ENCODE measurements at regions not wholly inside any gene's neighbourhood (a gene's known extent, or its start where the extent isn't known, plus 50 kb on each side); places are given as distances from the start of the nearest gene placed in this dataset.
A peak's percentile ranks its signal among the peaks of the same experiment; 100 is the strongest.
"Not testable (repeated sequence)": the region's sequence is repeated elsewhere in the genome, so short reads cannot be mapped to it uniquely, and the experiment has no call there.

DNA sequence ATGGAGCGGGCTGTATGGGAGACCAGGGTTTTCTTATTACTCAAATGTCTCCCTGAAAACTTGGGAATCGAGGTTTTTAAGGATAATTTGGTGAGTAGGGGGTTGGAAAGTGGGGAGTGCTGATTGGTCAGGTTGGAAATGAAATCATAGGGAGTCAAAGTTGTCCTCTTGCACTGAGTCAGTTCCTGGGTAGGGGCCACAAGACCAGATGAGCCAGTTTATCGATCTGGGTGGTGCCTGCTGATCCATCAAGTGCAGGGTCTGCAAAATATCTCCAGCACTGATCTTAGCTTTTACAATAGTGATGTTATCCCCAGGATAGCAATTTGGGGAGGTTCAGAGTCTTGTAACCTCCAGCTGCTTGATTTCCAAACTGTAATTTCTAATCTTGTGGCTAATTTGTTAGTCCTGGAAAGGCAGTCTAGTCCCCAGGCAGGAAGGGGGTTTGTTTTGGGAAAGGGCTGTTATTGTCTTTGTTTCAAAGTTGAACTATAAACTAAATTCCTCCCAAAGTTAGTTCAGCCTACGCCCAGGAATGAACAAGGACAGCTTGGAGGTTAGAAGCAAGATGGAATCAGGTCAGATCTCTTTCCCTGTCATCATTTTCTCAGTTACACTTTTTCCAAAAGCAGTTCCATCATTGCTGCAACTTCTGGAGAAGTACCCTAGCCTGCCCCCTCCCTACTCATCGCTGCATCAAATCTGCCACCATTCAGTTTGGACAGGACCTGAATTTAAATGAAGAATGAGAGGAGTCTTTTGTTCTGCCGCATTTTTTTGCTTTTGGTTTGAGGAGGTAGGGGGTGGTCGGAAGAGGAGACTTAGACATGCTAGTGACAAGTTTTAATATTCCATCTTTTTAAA is 236.4 kb upstream of the GALNT17 start:
- 69% methylated on average over 7 of the region's 7 CpGs; no CpG with 5 or more reads in 1 of the 2 experiments for WGBS, 2 experiments (ENCODE audit: extremely low coverage in 1 of 2, insufficient coverage in 1 of 2, insufficient read length in 1 of 2, insufficient replicate concordance in 2 of 2, low coverage in 1 of 2, low lambda C conversion rate in 2 of 2, missing lambda C conversion rate in 1 of 2)
- not testable (repeated sequence) for H3K9ac ChIP-seq (replicated peaks in 1 of 4; ENCODE audit: extremely low read depth in 1 of 4, low read depth in 3 of 4, low read length in 3 of 4); H3K9me3 ChIP-seq (ENCODE audit: insufficient read depth in 2 of 2, low read depth in 1 of 2, low read length in 1 of 2); H4K20me1 ChIP-seq (replicated peaks in 1 of 2; ENCODE audit: control insufficient read depth in 1 of 2, insufficient read depth in 2 of 2, low read length in 2 of 2); H3K36me3 ChIP-seq (ENCODE audit: control insufficient read depth in 2 of 4, insufficient read depth in 4 of 4, low read length in 3 of 4); H3K23me2 ChIP-seq (ENCODE audit: low read depth, low read length); H3K79me2 ChIP-seq (ENCODE audit: control insufficient read depth in 1 of 2, insufficient read depth in 2 of 2, low read length in 2 of 2); H4K5ac ChIP-seq (ENCODE audit: insufficient read length, low read depth, low read length); DNase-seq (ENCODE audit: low read depth in 1 of 2, low spot score in 2 of 2); H2BK15ac ChIP-seq (ENCODE audit: low read length); H3K79me1 ChIP-seq (ENCODE audit: low read depth, low read length); H4K8ac ChIP-seq (ENCODE audit: extremely low read depth, insufficient read depth, low read length); FAIRE-seq; H3K23ac ChIP-seq (ENCODE audit: insufficient read length); H3K56ac ChIP-seq (replicated peaks; ENCODE audit: insufficient read length, low read depth, low read length); H3K27me3 ChIP-seq (replicated peaks in 1 of 4; ENCODE audit: control insufficient read depth in 3 of 4, extremely low read depth in 1 of 4, insufficient read depth in 3 of 4, low read length in 3 of 4); H3K14ac ChIP-seq (ENCODE audit: insufficient read length)
- Histone ChIP-seq H3K4me2 (ENCODE audit: insufficient read depth in 1 of 2, low read depth in 2 of 2, low read length in 2 of 2) (peak overlapping the region; percentile 45 to 54; a peak in 3 of 4 replicates), H2BK120ac (replicated peaks; ENCODE audit: low read depth, low read length) (peak overlapping the region; percentile 67), H2BK12ac (ENCODE audit: low read depth, low read length) (peak overlapping the region; percentile 99; the same call in 1 of the 2 replicates), H2BK20ac (ENCODE audit: low read length) (peak overlapping the region; percentile 83), H3K4me3 (ENCODE audit: extremely low read depth in 1 of 4, insufficient read depth in 2 of 4, low read depth in 3 of 4, low read length in 4 of 4) (peak overlapping the region in 1 of 4 experiments; percentile 13; a peak in 1 of 8 replicates), H3K4ac (replicated peaks; ENCODE audit: insufficient read length, low read depth, low read length) (peak overlapping the region; percentile 22), H2AK5ac (ENCODE audit: low read depth, low read length) (peak overlapping the region; percentile 94; the same call in 1 of the 2 replicates), H3K18ac (ENCODE audit: extremely low read depth, low read length) (peak overlapping the region; percentile 67), H2BK5ac (ENCODE audit: low read depth, low read length) (peak overlapping the region; percentile 85), H3K27ac (ENCODE audit: low read depth, low read length) (peak overlapping the region; percentile 53; the same call in 1 of the 2 replicates), H3K4me1 (replicated peaks in 1 of 4; ENCODE audit: control insufficient read depth in 3 of 4, insufficient read depth in 4 of 4, low read length in 3 of 4) (peaks cover 11 to 32% (median 23%) of the 10 kb centered on the region in 4 experiments; a peak in 6 of 7 replicates), H4K91ac (replicated peaks; ENCODE audit: insufficient read length, low read length) (peak overlapping the region; percentile 88), H2AFZ (ENCODE audit: low read length) (0 out of 2 replicates have a peak overlapping the region, but pooled peaks have one; percentile 23)
- POLR2A ChIA-PET (ENCODE audit: partially characterized antibody) = interaction anchor here (1.0 to 3.2 kb wide), 5 partner anchors 9 to 116 kb away, joined by 3 to 24 read pairs (median 4); no protein-coding TSS in a partner anchor
- CTCF ChIA-PET (ENCODE audit: partially characterized antibody) = interaction anchor here (0.6 to 0.9 kb wide), 2 partner anchors 7 to 617 kb away, joined by 3 to 4 read pairs; no protein-coding TSS in a partner anchor

All from H1 (cell line).